H1 (cell line): ENCODE measurements at regions not wholly inside any gene's neighbourhood (a gene's known extent, or its start where the extent isn't known, plus 50 kb on each side); places are given as distances from the start of the nearest gene placed in this dataset.

Experiments
- CTCF ChIA-PET: fragments of 300-600 bp; sonication (Branson Sonifier 250); formaldehyde crosslinking; loops from one replicate; lab custom pipeline; 2021; ENCODE audit not compliant: partially characterized antibody; lab: Charles Lee
- POLR2A ChIA-PET: fragments of 300-600 bp; sonication (Branson Sonifier 250); formaldehyde crosslinking; loops from one replicate; lab custom pipeline; 2021; ENCODE audit warnings: inconsistent platforms; ENCODE audit not compliant: partially characterized antibody; lab: Charles Lee
- DNase-seq, 2 experiments: peaks; one replicate each; pipeline versions ENCODE4 v3.0.0 to v3.0.0-alpha.2; 2010 to 2022; ENCODE audit warnings: low spot score in 2 of 2, low read depth in 1 of 2, mixed read lengths in 1 of 2
- FAIRE-seq: peaks from 2 replicates; lab custom pipeline; 2011; peaks lifted over from hg19 to GRCh38; lab: Jason Lieb, UNC
- H2AFZ ChIP-seq: 2 replicates; pipeline ENCODE4 v1.8.1; 2012; ENCODE audit warnings: low read length, inconsistent platforms
- H2AK5ac ChIP-seq: 2 replicates; pipeline ENCODE4 v1.6.1; 2013; ENCODE audit warnings: low read depth, low read length
- H2BK120ac ChIP-seq: replicated peaks from 2 replicates; pipeline ENCODE3; 2013; ENCODE audit warnings: low read depth, low read length, inconsistent platforms
- H2BK12ac ChIP-seq: 2 replicates; pipeline ENCODE4 v1.6.1; 2013; ENCODE audit warnings: low read depth, low read length
- H2BK15ac ChIP-seq: 2 replicates; pipeline ENCODE4 v1.6.1; 2013; ENCODE audit warnings: low read length
- H2BK20ac ChIP-seq: 2 replicates; pipeline ENCODE4 v1.6.1; 2013; ENCODE audit warnings: low read length
- H2BK5ac ChIP-seq: 2 replicates; pipeline ENCODE4 v1.6.1; 2013; ENCODE audit warnings: low read depth, low read length
- H3K14ac ChIP-seq: 2 replicates; pipeline ENCODE4 v1.6.1; 2013; ENCODE audit warnings: inconsistent platforms; ENCODE audit not compliant: insufficient read length
- H3K18ac ChIP-seq: 2 replicates; pipeline ENCODE4 v1.6.1; 2013; ENCODE audit warnings: low read length; ENCODE audit errors: extremely low read depth
- H3K23ac ChIP-seq: 2 replicates; pipeline ENCODE4 v1.6.1; 2013; ENCODE audit warnings: inconsistent platforms; ENCODE audit not compliant: insufficient read length
- H3K23me2 ChIP-seq: 2 replicates; pipeline ENCODE4 v1.6.1; 2013; ENCODE audit warnings: low read depth, low read length
- H3K27ac ChIP-seq: 2 replicates; pipeline ENCODE4 v1.6.1; 2011; ENCODE audit warnings: low read depth, low read length, inconsistent platforms
- H3K27me3 ChIP-seq, 4 experiments: replicated peaks in 1 of 4; 1 replicate in 1 of 4; 2 replicates in 3 of 4; pipeline versions ENCODE4 v1.6.1 to v1.8.1; 2011 to 2013; ENCODE audit warnings: low read length in 3 of 4, mild to moderate bottlenecking in 3 of 4, inconsistent platforms in 2 of 4, mixed read lengths in 2 of 4, moderate library complexity in 1 of 4; ENCODE audit not compliant: control insufficient read depth in 3 of 4, insufficient read depth in 3 of 4; ENCODE audit errors: extremely low read depth in 1 of 4
- H3K36me3 ChIP-seq, 4 experiments: 2 replicates each; pipeline versions ENCODE4 v1.6.1 to v1.8.1; 2011 to 2013; ENCODE audit warnings: mild to moderate bottlenecking in 4 of 4, low read length in 3 of 4, moderate library complexity in 2 of 4, control low read depth in 1 of 4, inconsistent platforms in 1 of 4; ENCODE audit not compliant: insufficient read depth in 4 of 4, control insufficient read depth in 2 of 4
- H3K4ac ChIP-seq: replicated peaks from 2 replicates; pipeline ENCODE3; 2013; ENCODE audit warnings: low read length, low read depth, mixed read lengths, inconsistent platforms; ENCODE audit not compliant: insufficient read length
- H3K4me1 ChIP-seq, 4 experiments: replicated peaks in 1 of 4; 1 replicate in 1 of 4; 2 replicates in 3 of 4; pipeline versions ENCODE4 v1.6.1 to v1.8.1; 2011 to 2013; ENCODE audit warnings: low read length in 3 of 4, inconsistent platforms in 2 of 4, mixed read lengths in 1 of 4; ENCODE audit not compliant: insufficient read depth in 4 of 4, control insufficient read depth in 3 of 4
- H3K4me2 ChIP-seq, 2 experiments: 2 replicates each; pipeline versions ENCODE4 v1.6.1 to v1.8.1; 2011 to 2013; ENCODE audit warnings: low read depth in 2 of 2, low read length in 2 of 2, control low read depth in 1 of 2, inconsistent platforms in 1 of 2, mild to moderate bottlenecking in 1 of 2; ENCODE audit not compliant: insufficient read depth in 1 of 2
- H3K4me3 ChIP-seq, 4 experiments: fragments of 200-600, 300-600 bp in 1 of 4; sonication (generic), shearing (Covaris generic), sonication (Bioruptor Twin) in 1 of 4; 2 replicates each; pipeline versions ENCODE4 v1.5.1 to v1.8.1; 2011 to 2016; ENCODE audit warnings: low read length in 4 of 4, low read depth in 3 of 4, control low read depth in 2 of 4, inconsistent platforms in 2 of 4, mild to moderate bottlenecking in 2 of 4, mixed read lengths in 1 of 4, moderate library complexity in 1 of 4; ENCODE audit not compliant: insufficient read depth in 2 of 4; ENCODE audit errors: extremely low read depth in 1 of 4
- H3K56ac ChIP-seq: replicated peaks from 2 replicates; pipeline ENCODE3; 2013; ENCODE audit warnings: low read depth, mild to moderate bottlenecking, mixed read lengths, low read length, inconsistent platforms; ENCODE audit not compliant: insufficient read length
- H3K79me1 ChIP-seq: 2 replicates; pipeline ENCODE4 v1.6.1; 2013; ENCODE audit warnings: low read depth, low read length, control low read depth
- H3K79me2 ChIP-seq, 2 experiments: 2 replicates each; pipeline versions ENCODE4 v1.6.1 to v1.8.1; 2012 to 2013; ENCODE audit warnings: low read length in 2 of 2, mild to moderate bottlenecking in 2 of 2, inconsistent platforms in 1 of 2; ENCODE audit not compliant: insufficient read depth in 2 of 2, control insufficient read depth in 1 of 2
- H3K9ac ChIP-seq, 4 experiments: replicated peaks in 1 of 4; 1 replicate in 1 of 4; 2 replicates in 3 of 4; pipeline versions ENCODE4 v1.6.1 to v1.8.1; 2011 to 2013; ENCODE audit warnings: low read depth in 3 of 4, low read length in 3 of 4, control low read depth in 2 of 4, mild to moderate bottlenecking in 2 of 4, moderate library complexity in 2 of 4, inconsistent platforms in 1 of 4; ENCODE audit errors: extremely low read depth in 1 of 4
- H3K9me3 ChIP-seq, 2 experiments: 2 replicates each; pipeline versions ENCODE4 v1.6.1 to v1.8.1; 2012 to 2013; ENCODE audit warnings: mild to moderate bottlenecking in 2 of 2, moderate library complexity in 2 of 2, control low read depth in 1 of 2, inconsistent platforms in 1 of 2, low read depth in 1 of 2, low read length in 1 of 2, mixed read lengths in 1 of 2; ENCODE audit not compliant: insufficient read depth in 2 of 2
- H4K20me1 ChIP-seq, 2 experiments: replicated peaks in 1 of 2; 2 replicates each; pipeline versions ENCODE3 to v1.8.1; 2011 to 2013; ENCODE audit warnings: inconsistent platforms in 2 of 2, low read length in 2 of 2, mild to moderate bottlenecking in 1 of 2; ENCODE audit not compliant: insufficient read depth in 2 of 2, control insufficient read depth in 1 of 2
- H4K5ac ChIP-seq: 2 replicates; pipeline ENCODE4 v1.6.1; 2013; ENCODE audit warnings: low read length, low read depth, mixed read lengths, inconsistent platforms; ENCODE audit not compliant: insufficient read length
- H4K8ac ChIP-seq: 2 replicates; pipeline ENCODE4 v1.8.0; 2013; ENCODE audit warnings: mild to moderate bottlenecking, moderate library complexity, low read length, inconsistent platforms; ENCODE audit not compliant: insufficient read depth; ENCODE audit errors: extremely low read depth
- H4K91ac ChIP-seq: replicated peaks from 2 replicates; pipeline ENCODE3; 2013; ENCODE audit warnings: low read length, mixed read lengths, inconsistent platforms; ENCODE audit not compliant: insufficient read length
- EGR1 ChIP-seq: IDR thresholded peaks from 2 replicates; pipeline ENCODE4 v1.6.1; 2011; ENCODE audit warnings: low read depth, low read length, borderline replicate concordance
- EZH2 ChIP-seq: fragments of 200-600 bp; sonication (generic); IDR thresholded peaks from 2 replicates; pipeline ENCODE4 v1.7.1; 2012; ENCODE audit warnings: low read depth, mild to moderate bottlenecking, moderate library complexity, low read length, inconsistent platforms; ENCODE audit not compliant: severe bottlenecking
- JUND ChIP-seq: IDR thresholded peaks from 2 replicates; pipeline ENCODE4 v1.6.1; 2011; ENCODE audit warnings: mild to moderate bottlenecking, improper control_type of control experiment, low read length
- KDM4A ChIP-seq: IDR thresholded peaks from one replicate; pipeline ENCODE4 v1.7.1; 2012; ENCODE audit warnings: low read depth, mild to moderate bottlenecking, moderate library complexity, low read length, inconsistent platforms; ENCODE audit not compliant: severe bottlenecking
- MAFK ChIP-seq: IDR thresholded peaks from 2 replicates; pipeline ENCODE4 v1.6.1; 2012; ENCODE audit warnings: low read depth, mild to moderate bottlenecking, improper control_type of control experiment, low read length
- NRF1 ChIP-seq: IDR thresholded peaks from 2 replicates; pipeline ENCODE4 v1.6.1; 2011; ENCODE audit warnings: mild to moderate bottlenecking, low read depth, low read length, improper control_type of control experiment
- RBBP5 ChIP-seq: IDR thresholded peaks from 2 replicates; pipeline ENCODE4 v1.7.1; 2012; ENCODE audit warnings: low read depth, mild to moderate bottlenecking, inconsistent platforms, low read length, moderate library complexity, borderline replicate concordance
- RXRA ChIP-seq: IDR thresholded peaks from 2 replicates; pipeline ENCODE4 v1.6.1; 2011; ENCODE audit warnings: low read depth, mild to moderate bottlenecking, low read length, moderate library complexity; ENCODE audit not compliant: insufficient read depth
- SIN3A ChIP-seq, 2 experiments: IDR thresholded peaks in 1 of 2; conservative IDR thresholded peaks in 1 of 2; 2 replicates each; pipeline ENCODE4 v1.6.1; 2011 to 2012; ENCODE audit warnings: low read length in 2 of 2, improper control_type of control experiment in 1 of 2, low read depth in 1 of 2, mild to moderate bottlenecking in 1 of 2
- SIRT6 ChIP-seq: IDR thresholded peaks from one replicate; pipeline ENCODE4 v1.7.1; 2012; ENCODE audit warnings: low read length, inconsistent platforms
- WGBS, 2 experiments: shearing (Covaris generic) in 1 of 2; methylation state at CpG; one replicate each; pipeline versions ENCODE4 v1.1.6 to v1.1.7; 2013 to 2015; ENCODE audit warnings: low lambda C conversion rate in 2 of 2, mixed read lengths in 2 of 2, inconsistent platforms in 1 of 2, low coverage in 1 of 2, missing lambda C conversion rate in 1 of 2; ENCODE audit not compliant: insufficient replicate concordance in 2 of 2, insufficient coverage in 1 of 2, insufficient read length in 1 of 2; ENCODE audit errors: extremely low coverage in 1 of 2, missing lambda C conversion rate in 1 of 2; 5-methylcytosine and 5-hydroxymethylcytosine counted together

DNA sequence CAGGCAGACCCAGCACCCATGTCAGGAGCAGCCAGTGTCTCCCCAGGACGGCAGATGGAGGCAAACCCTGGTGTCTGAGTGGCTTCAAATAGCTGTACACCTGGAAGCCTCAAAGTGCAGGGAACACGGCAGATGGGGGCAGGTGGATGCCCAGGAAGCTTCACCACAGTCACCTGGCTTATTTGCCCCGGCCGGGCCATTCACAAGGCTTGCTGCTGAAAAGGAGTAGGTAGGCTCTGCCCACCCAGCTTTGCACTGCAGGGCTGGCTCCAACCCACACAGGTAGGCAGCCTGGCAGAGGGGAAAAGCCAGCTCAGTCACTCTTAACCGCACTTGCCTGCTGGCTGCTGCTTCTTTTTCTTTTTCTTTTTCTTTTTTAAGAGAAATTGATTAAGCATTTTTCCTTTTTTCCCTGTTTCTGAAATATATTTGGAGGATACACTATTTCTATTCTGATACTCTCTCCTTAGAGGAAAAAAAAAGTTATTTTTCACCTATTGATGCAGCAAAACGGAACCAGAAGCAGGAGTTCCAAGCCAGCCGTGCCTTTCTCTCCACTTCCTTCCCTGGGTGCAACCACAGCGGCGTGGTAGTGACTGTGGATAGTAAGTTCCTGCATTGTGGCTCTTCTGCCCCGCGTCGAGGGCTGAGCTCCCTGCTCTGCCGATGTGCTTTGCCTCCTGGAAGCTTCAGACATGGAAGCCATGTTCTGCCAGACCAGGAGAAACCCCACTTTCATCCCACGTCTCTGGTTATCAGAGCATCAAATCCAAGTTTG, 118.3 kb downstream of the KLF6 start:
- no peaks in the 10 kb centered on the region for H4K20me1 ChIP-seq
- peaks cover 0 to 5% (median 0%) of the 10 kb centered on the region in 4 experiments; a peak in 2 of 7 replicates for H3K27me3 ChIP-seq
- POLR2A ChIA-PET, result interaction anchor here (1.0 kb wide), 1 partner anchor 119 kb away, joined by 3 read pairs; the partner anchor contains the start of gene KLF6
- no peak overlapping the region for H3K18ac ChIP-seq
- FAIRE-seq (no peak), DNase-seq (no peak)
- H2BK120ac ChIP-seq, result no peak overlapping the region
- peak overlapping the region; percentile 84; the same call in 1 of the 2 replicates for H2BK12ac ChIP-seq
- no peaks in the 10 kb centered on the region for H3K9me3 ChIP-seq
- WGBS, 2 experiments, result 92% methylated on average over 14 of the region's 14 CpGs; no CpG with 5 or more reads in 1 of the 2 experiments
- CTCF ChIA-PET, result interaction anchor here (1.1 kb wide), 1 partner anchor 153 kb away, joined by 3 read pairs; no protein-coding TSS in a partner anchor
- H3K14ac ChIP-seq, result no peak overlapping the region
- H3K23ac ChIP-seq, result no peak overlapping the region
- H3K79me2 ChIP-seq, result no peaks in the 10 kb centered on the region
- H3K4me3 ChIP-seq, result no peak overlapping the region
- H2BK5ac ChIP-seq, result no peak overlapping the region
- no peak overlapping the region for H3K4me2 ChIP-seq
- no peak overlapping the region for H4K5ac ChIP-seq
- no peaks in the 10 kb centered on the region for H3K79me1 ChIP-seq
- H2BK15ac ChIP-seq, result no peak overlapping the region; the same call in 1 of the 2 replicates
- H3K4ac ChIP-seq, result no peak overlapping the region
- H3K27ac ChIP-seq, result no peak overlapping the region
- peak overlapping the region; percentile 65; the same call in 1 of the 2 replicates for H2AK5ac ChIP-seq
- no peak overlapping the region for H2BK20ac ChIP-seq
- 0 out of 2 replicates have a peak overlapping the region, but pooled peaks have one; percentile 76 for H2AFZ ChIP-seq
- H3K4me1 ChIP-seq, result peaks cover 0 to 2% (median 0%) of the 10 kb centered on the region in 4 experiments; a peak in 3 of 7 replicates
- no peaks in the 10 kb centered on the region for H3K23me2 ChIP-seq
- no peak overlapping the region for H3K56ac ChIP-seq
- H4K91ac ChIP-seq, result no peak overlapping the region
- H3K36me3 ChIP-seq, result no peaks in the 10 kb centered on the region
- H3K9ac ChIP-seq, result no peak overlapping the region
- H4K8ac ChIP-seq, result no peak overlapping the region
- no peak for TF ChIP-seq JUND
- no peak for TF ChIP-seq SIN3A (conservative IDR thresholded peaks at IDR 0.05 in 1 of 2, IDR thresholded peaks at IDR 0.05 in 1 of 2; ENCODE audit: low read depth in 1 of 2, low read length in 2 of 2)
- TF ChIP-seq SIRT6, result no peak
- TF ChIP-seq KDM4A, result no peak
- TF ChIP-seq EGR1, result no peak
- TF ChIP-seq EZH2, result no peak
- no peak for TF ChIP-seq NRF1
- no peak for TF ChIP-seq RXRA
- no peak for TF ChIP-seq RBBP5
- TF ChIP-seq MAFK, result no peak
